OCI-LY1 (cell line): ENCODE measurements at regions not wholly inside any gene's neighbourhood (a gene's known extent, or its start where the extent isn't known, plus 50 kb on each side); places are given as distances from the start of the nearest gene placed in this dataset.

Experiments
- EZH2 ChIP-seq: fragments of 200-600 bp; sonication (generic), shearing (Covaris generic); IDR thresholded peaks from 2 replicates; pipeline ENCODE4 v1.8.0; 2017; ENCODE audit warnings: borderline replicate concordance, mixed run types, mild to moderate bottlenecking, antibody characterized with exemption, low read length, moderate library complexity, mixed read lengths
- TF ChIP-seq, protein P1 (sequence below): fragments of 200-600 bp; sonication (generic), shearing (Covaris generic); IDR thresholded peaks from 2 replicates; pipeline ENCODE4 v1.5.1; 2017; ENCODE audit warnings: mild to moderate bottlenecking, antibody characterized with exemption, low read length, moderate library complexity, mixed read lengths

DNA sequence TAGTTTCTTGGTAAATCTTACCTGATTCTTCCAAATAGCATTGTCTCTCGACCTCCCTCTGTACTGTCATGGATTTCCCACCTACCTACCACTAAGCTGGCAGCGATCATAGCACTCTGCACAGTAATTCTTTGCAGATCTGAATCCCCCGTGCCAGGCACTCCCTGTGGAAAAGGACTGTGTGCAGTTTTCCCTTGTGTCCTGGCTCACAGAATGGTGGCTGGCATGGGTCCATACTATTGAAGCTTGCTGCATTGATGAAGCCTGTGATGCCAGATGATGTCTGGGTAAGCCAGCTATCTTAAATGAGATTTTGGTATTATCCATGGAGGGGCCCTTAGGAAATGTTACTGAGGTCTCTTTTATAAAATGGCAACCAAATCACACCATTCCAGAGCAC, 135.7 kb downstream of the RPAP3 start:
- TF ChIP-seq, protein P1, sequence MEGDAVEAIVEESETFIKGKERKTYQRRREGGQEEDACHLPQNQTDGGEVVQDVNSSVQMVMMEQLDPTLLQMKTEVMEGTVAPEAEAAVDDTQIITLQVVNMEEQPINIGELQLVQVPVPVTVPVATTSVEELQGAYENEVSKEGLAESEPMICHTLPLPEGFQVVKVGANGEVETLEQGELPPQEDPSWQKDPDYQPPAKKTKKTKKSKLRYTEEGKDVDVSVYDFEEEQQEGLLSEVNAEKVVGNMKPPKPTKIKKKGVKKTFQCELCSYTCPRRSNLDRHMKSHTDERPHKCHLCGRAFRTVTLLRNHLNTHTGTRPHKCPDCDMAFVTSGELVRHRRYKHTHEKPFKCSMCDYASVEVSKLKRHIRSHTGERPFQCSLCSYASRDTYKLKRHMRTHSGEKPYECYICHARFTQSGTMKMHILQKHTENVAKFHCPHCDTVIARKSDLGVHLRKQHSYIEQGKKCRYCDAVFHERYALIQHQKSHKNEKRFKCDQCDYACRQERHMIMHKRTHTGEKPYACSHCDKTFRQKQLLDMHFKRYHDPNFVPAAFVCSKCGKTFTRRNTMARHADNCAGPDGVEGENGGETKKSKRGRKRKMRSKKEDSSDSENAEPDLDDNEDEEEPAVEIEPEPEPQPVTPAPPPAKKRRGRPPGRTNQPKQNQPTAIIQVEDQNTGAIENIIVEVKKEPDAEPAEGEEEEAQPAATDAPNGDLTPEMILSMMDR = no peak
- TF ChIP-seq EZH2 = no peak
